H1 (cell line): ENCODE measurements at regions not wholly inside any gene's neighbourhood (a gene's known extent, or its start where the extent isn't known, plus 50 kb on each side); places are given as distances from the start of the nearest gene placed in this dataset.

Experiments
- EP300 ChIP-seq, 2 experiments: IDR thresholded peaks; 1 replicate in 1 of 2; 2 replicates in 1 of 2; pipeline ENCODE4 v1.6.1; 2011 to 2012; ENCODE audit warnings: low read depth in 2 of 2, low read length in 2 of 2, mild to moderate bottlenecking in 2 of 2, borderline replicate concordance in 1 of 2, inconsistent platforms in 1 of 2, moderate library complexity in 1 of 2
- GABPA ChIP-seq: IDR thresholded peaks from 2 replicates; pipeline ENCODE4 v1.6.1; 2011; ENCODE audit warnings: mild to moderate bottlenecking, low read length, moderate library complexity, borderline replicate concordance; ENCODE audit not compliant: insufficient read depth
- NRF1 ChIP-seq: IDR thresholded peaks from 2 replicates; pipeline ENCODE4 v1.6.1; 2011; ENCODE audit warnings: mild to moderate bottlenecking, low read depth, low read length, improper control_type of control experiment
- RXRA ChIP-seq: IDR thresholded peaks from 2 replicates; pipeline ENCODE4 v1.6.1; 2011; ENCODE audit warnings: low read depth, mild to moderate bottlenecking, low read length, moderate library complexity; ENCODE audit not compliant: insufficient read depth
- SIN3A ChIP-seq, 2 experiments: IDR thresholded peaks in 1 of 2; conservative IDR thresholded peaks in 1 of 2; 2 replicates each; pipeline ENCODE4 v1.6.1; 2011 to 2012; ENCODE audit warnings: low read length in 2 of 2, improper control_type of control experiment in 1 of 2, low read depth in 1 of 2, mild to moderate bottlenecking in 1 of 2

GRCh38 chr2:66805968-66806367 is 371.0 kb downstream of the MEIS1 start (continued):
- TF ChIP-seq RXRA = no peak
- no peak for TF ChIP-seq EP300 (IDR thresholded peaks at IDR 0.05; ENCODE audit: borderline replicate concordance in 1 of 2, low read depth in 2 of 2, low read length in 2 of 2)
- no peak for TF ChIP-seq NRF1
- TF ChIP-seq SIN3A (conservative IDR thresholded peaks at IDR 0.05 in 1 of 2, IDR thresholded peaks at IDR 0.05 in 1 of 2; ENCODE audit: low read depth in 1 of 2, low read length in 2 of 2) = no peak
- TF ChIP-seq GABPA = no peak
